ENCODE measurements at regions not wholly inside any gene's neighbourhood (a gene's known extent, or its start where the extent isn't known, plus 50 kb on each side); places are given as distances from the start of the nearest gene placed in this dataset.

GRCh38 chr14:82549306-82549990 lies 1015.8 kb upstream of the SEL1L start:
- DNase-seq (ENCODE audit: low read depth, low spot score) = no peak
- ATAC-seq = no peak
- intact Hi-C loops (cut with micrococcal nuclease; ENCODE audit: unreplicated experiment) = no loop called here

GRCh38 chr14:82562881-82563280 lies 1029.2 kb upstream of the SEL1L start:
- no peak for TF ChIP-seq POLR2AphosphoS5 (IDR thresholded peaks at IDR 0.05; ENCODE audit: low read depth, low read length)
- TF ChIP-seq SIN3A (IDR thresholded peaks at IDR 0.05; ENCODE audit: borderline replicate concordance, insufficient read depth, low read depth, low read length) = no peak
- TF ChIP-seq REST (IDR thresholded peaks at IDR 0.05; ENCODE audit: insufficient read depth in 1 of 2, low read depth in 2 of 2, low read length in 1 of 2) = no peak
- TF ChIP-seq TCF7L2 (IDR thresholded peaks at IDR 0.05; ENCODE audit: low read depth, low read length) = no peak
- no peak for TF ChIP-seq CTCF (IDR thresholded peaks at IDR 0.05)
- no TSS peak for BruUV-seq (replicated peaks)
- no peak for DNase-seq (ENCODE audit: low read depth, low spot score)
- Histone ChIP-seq H3K9me3 (ENCODE audit: control insufficient read depth, insufficient read depth, low read depth, low read length) (no peaks in the 10 kb centered on the region), H3K36me3 (ENCODE audit: control insufficient read depth, insufficient read depth, low read length) (no peaks in the 10 kb centered on the region), H3K27me3 (ENCODE audit: control insufficient read depth, insufficient read depth, low read length) (no peaks in the 10 kb centered on the region), H3K4me3 (ENCODE audit: low read depth in 2 of 2, low read length in 2 of 2) (no peak overlapping the region), H3K27ac (ENCODE audit: low read length) (no peak overlapping the region), H3K4me1 (ENCODE audit: control insufficient read depth, insufficient read depth, low read length) (no peaks in the 10 kb centered on the region)
- intact Hi-C loops (cut with micrococcal nuclease; ENCODE audit: unreplicated experiment) (no loop called here), in situ Hi-C loops (cut with HindIII; ENCODE audit: low pct_unique_long_range_greater_than_20kb, low sequenced_read_pairs) (no loop called here)
- ATAC-seq = no peak
- POLR2A ChIA-PET = no interaction called here
- CTCF ChIA-PET = no interaction called here

More at GRCh38 chr14:82549306-82549990, 1015.8 kb upstream of the SEL1L start:
- Histone ChIP-seq H3K27ac (ENCODE audit: low read length) (no peak overlapping the region), H3K36me3 (ENCODE audit: control insufficient read depth, insufficient read depth, low read length) (no peaks in the 10 kb centered on the region), H3K4me1 (ENCODE audit: control insufficient read depth, insufficient read depth, low read length) (no peaks in the 10 kb centered on the region), H3K27me3 (ENCODE audit: control insufficient read depth, insufficient read depth, low read length) (no peaks in the 10 kb centered on the region), H3K9me3 (ENCODE audit: control insufficient read depth, insufficient read depth, low read depth, low read length) (no peaks in the 10 kb centered on the region), H3K4me3 (ENCODE audit: low read depth in 2 of 2, low read length in 2 of 2) (no peak overlapping the region)
- TF ChIP-seq POLR2AphosphoS5 (IDR thresholded peaks at IDR 0.05; ENCODE audit: low read depth, low read length) (no peak), SIN3A (IDR thresholded peaks at IDR 0.05; ENCODE audit: borderline replicate concordance, insufficient read depth, low read depth, low read length) (no peak), TCF7L2 (IDR thresholded peaks at IDR 0.05; ENCODE audit: low read depth, low read length) (no peak), CTCF (IDR thresholded peaks at IDR 0.05) (no peak), REST (IDR thresholded peaks at IDR 0.05; ENCODE audit: insufficient read depth in 1 of 2, low read depth in 2 of 2, low read length in 1 of 2) (no peak)
- POLR2A ChIA-PET = no interaction called here
- in situ Hi-C loops (cut with HindIII; ENCODE audit: low pct_unique_long_range_greater_than_20kb, low sequenced_read_pairs) = no loop called here
- CTCF ChIA-PET = no interaction called here
- no TSS peak for BruUV-seq (replicated peaks)
